Smooth muscle cell (in vitro differentiated cells): ENCODE measurements at regions not wholly inside any gene's neighbourhood (a gene's known extent, or its start where the extent isn't known, plus 50 kb on each side); places are given as distances from the start of the nearest gene placed in this dataset.

Experiments
- DNase-seq: peaks from one replicate; lab custom pipeline; 2025; ENCODE audit not compliant: unreplicated experiment; lab: John Stamatoyannopoulos, UW
- H2AFZ ChIP-seq: fragments of 200-600 bp; sonication (generic); 2 replicates; pipeline ENCODE4 v1.6.0; 2016; ENCODE audit warnings: antibody characterized with exemption, low read depth, mild to moderate bottlenecking
- H3F3A ChIP-seq: fragments of 200-600 bp; sonication (generic); 2 replicates; pipeline ENCODE4 v1.6.0; 2017; ENCODE audit warnings: antibody characterized with exemption, low read depth
- H3K27ac ChIP-seq: fragments of 200-600 bp; sonication (generic); 2 replicates; pipeline ENCODE4 v1.5.1; 2016; ENCODE audit warnings: low read depth, mild to moderate bottlenecking
- H3K27me3 ChIP-seq: fragments of 200-600 bp; sonication (generic); 2 replicates; pipeline ENCODE4 v1.6.1; 2016; ENCODE audit warnings: low read depth, mild to moderate bottlenecking
- H3K36me3 ChIP-seq: fragments of 200-600 bp; sonication (generic); 2 replicates; pipeline ENCODE4 v1.5.1; 2016; ENCODE audit warnings: low read depth
- H3K4me1 ChIP-seq: fragments of 200-600 bp; sonication (generic); 2 replicates; pipeline ENCODE4 v1.5.1; 2016; ENCODE audit warnings: low read depth
- H3K4me2 ChIP-seq: fragments of 200-600 bp; sonication (generic); 2 replicates; pipeline ENCODE4 v1.6.0; 2016; ENCODE audit warnings: mild to moderate bottlenecking
- H3K4me3 ChIP-seq: fragments of 200-600 bp; sonication (generic); 2 replicates; pipeline ENCODE4 v1.5.1; 2016; ENCODE audit warnings: mild to moderate bottlenecking
- H3K79me2 ChIP-seq: fragments of 200-600 bp; sonication (generic); 2 replicates; pipeline ENCODE4 v1.6.0; 2016; ENCODE audit warnings: low read depth, mild to moderate bottlenecking
- H3K9ac ChIP-seq: fragments of 200-600 bp; sonication (generic); 2 replicates; pipeline ENCODE4 v1.6.0; 2016; ENCODE audit warnings: low read depth
- H3K9me3 ChIP-seq: fragments of 200-600 bp; sonication (generic); replicated peaks from 2 replicates; pipeline ENCODE4 v1.5.1; 2016; ENCODE audit warnings: low read depth
- H4K20me1 ChIP-seq: fragments of 200-600 bp; sonication (generic); 2 replicates; pipeline ENCODE4 v1.6.0; 2016; ENCODE audit warnings: low read depth
- WGBS: methylation state at CpG from one replicate; pipeline ENCODE4 v1.1.7; 2016; ENCODE audit warnings: low lambda C conversion rate; 5-methylcytosine and 5-hydroxymethylcytosine counted together
- TF ChIP-seq, protein P1 (sequence below): fragments of 200-600 bp; sonication (generic); IDR thresholded peaks from 2 replicates; pipeline ENCODE4 v1.5.1; 2017; ENCODE audit warnings: borderline replicate concordance, mild to moderate bottlenecking, antibody characterized with exemption; ENCODE audit not compliant: insufficient read depth, poor library complexity, severe bottlenecking

DNA sequence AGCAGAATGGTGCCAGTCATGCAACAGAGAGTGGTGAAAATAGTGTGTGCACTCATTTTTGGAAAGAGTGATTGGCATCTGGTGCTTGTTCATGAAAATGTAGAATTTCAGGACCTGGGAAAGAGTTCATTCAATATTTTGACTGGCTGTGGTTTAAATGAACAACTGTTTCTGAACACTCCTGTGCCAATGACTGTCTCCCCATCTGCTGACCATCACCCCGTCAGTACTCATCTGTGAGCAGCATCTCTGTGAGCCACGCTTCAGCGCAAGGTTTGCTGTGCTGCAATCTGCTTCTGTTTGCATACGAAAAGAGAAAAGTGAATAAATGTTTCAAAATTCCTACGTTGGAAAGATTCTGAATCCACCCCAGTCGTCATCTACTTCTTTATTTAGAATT is 77.9 kb upstream of the RUNX1 start:
- no peak overlapping the region for H3K4me2 ChIP-seq
- no peaks in the 10 kb centered on the region for H3K27me3 ChIP-seq
- TF ChIP-seq, protein P1, sequence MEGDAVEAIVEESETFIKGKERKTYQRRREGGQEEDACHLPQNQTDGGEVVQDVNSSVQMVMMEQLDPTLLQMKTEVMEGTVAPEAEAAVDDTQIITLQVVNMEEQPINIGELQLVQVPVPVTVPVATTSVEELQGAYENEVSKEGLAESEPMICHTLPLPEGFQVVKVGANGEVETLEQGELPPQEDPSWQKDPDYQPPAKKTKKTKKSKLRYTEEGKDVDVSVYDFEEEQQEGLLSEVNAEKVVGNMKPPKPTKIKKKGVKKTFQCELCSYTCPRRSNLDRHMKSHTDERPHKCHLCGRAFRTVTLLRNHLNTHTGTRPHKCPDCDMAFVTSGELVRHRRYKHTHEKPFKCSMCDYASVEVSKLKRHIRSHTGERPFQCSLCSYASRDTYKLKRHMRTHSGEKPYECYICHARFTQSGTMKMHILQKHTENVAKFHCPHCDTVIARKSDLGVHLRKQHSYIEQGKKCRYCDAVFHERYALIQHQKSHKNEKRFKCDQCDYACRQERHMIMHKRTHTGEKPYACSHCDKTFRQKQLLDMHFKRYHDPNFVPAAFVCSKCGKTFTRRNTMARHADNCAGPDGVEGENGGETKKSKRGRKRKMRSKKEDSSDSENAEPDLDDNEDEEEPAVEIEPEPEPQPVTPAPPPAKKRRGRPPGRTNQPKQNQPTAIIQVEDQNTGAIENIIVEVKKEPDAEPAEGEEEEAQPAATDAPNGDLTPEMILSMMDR = no peak
- H4K20me1 ChIP-seq = no peaks in the 10 kb centered on the region
- H3K9ac ChIP-seq = no peak overlapping the region
- DNase-seq = no peak
- H3K9me3 ChIP-seq = peaks cover 7% of the 10 kb centered on the region
- no peak overlapping the region for H3K27ac ChIP-seq
- no peaks in the 10 kb centered on the region for H3K79me2 ChIP-seq
- no peaks in the 10 kb centered on the region for H3F3A ChIP-seq
- no peaks in the 10 kb centered on the region for H3K36me3 ChIP-seq
- WGBS = 72% methylated on average over 6 of the region's 6 CpGs
- H3K4me3 ChIP-seq = no peak overlapping the region
- no peak overlapping the region for H2AFZ ChIP-seq
- H3K4me1 ChIP-seq = no peaks in the 10 kb centered on the region

DNA sequence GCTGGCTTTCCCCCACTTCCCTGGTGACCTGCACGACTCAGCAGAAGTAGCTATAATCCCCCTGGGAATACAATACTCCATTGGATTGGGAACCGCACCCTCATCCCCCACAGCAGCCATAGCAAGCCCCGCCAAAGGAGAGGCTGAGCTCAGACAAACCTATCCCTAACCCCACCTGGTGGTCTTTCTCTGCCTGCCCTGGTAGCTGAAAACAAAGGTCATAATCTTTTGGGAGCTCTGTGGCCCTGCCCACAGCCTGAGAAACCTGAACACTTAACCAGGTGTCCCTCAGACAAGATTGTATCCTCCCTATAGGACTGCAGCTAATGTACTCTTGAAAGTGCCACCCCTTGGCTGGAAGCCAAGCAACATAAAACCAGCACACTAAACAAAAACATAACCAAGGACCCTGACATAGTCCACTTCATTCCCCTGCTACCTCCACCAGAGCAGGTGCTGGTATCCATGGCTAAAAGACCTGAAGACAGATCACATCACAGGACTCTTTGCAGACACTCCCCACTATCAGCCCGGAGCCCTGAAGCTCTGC is 71.6 kb upstream of the RUNX1 start:
- no peaks in the 10 kb centered on the region for H3K36me3 ChIP-seq
- TF ChIP-seq, protein P1 = no peak
- H3K79me2 ChIP-seq = no peaks in the 10 kb centered on the region
- no peaks in the 10 kb centered on the region for H3K4me1 ChIP-seq
- WGBS = 85% methylated on average over 4 of the region's 4 CpGs
- H3K27me3 ChIP-seq = no peaks in the 10 kb centered on the region
- H3K27ac ChIP-seq = no peak overlapping the region
- H3K9me3 ChIP-seq = peaks cover 7% of the 10 kb centered on the region
- H4K20me1 ChIP-seq = no peaks in the 10 kb centered on the region
- H3K9ac ChIP-seq = no peak overlapping the region
- no peaks in the 10 kb centered on the region for H3F3A ChIP-seq
- no peak overlapping the region for H3K4me2 ChIP-seq
- DNase-seq = no peak
- H2AFZ ChIP-seq = no peak overlapping the region
- H3K4me3 ChIP-seq = no peak overlapping the region

DNA sequence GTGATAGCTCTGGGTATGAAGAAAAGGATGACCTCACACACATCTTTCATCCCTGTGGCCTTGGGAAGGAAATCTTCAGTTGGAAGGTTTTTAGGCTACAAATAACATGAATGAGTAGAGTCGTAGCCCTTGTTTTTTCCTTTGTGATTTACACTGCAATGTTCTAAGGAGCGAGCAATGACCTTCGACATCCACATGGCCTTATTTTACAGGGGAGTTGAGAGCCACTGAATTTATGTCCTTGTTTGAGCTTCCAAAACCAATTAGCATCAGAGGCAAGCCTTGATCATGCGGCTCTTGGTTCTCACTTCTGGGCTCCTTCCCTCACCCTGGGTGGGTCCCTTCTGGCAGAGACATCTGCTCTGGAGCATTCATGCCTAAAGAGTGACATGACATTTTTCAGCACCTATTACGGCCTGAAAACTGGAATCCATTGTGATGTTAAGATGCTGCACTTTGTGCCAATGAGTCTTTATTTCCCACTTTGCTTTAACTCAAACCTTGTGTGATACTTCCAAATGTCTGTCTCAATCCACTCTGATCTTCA is 70.5 kb upstream of the RUNX1 start:
- no peak overlapping the region for H2AFZ ChIP-seq
- no peaks in the 10 kb centered on the region for H3K4me1 ChIP-seq
- no peaks in the 10 kb centered on the region for H3K36me3 ChIP-seq
- H3F3A ChIP-seq = no peaks in the 10 kb centered on the region
- no peaks in the 10 kb centered on the region for H3K79me2 ChIP-seq
- WGBS = 96% methylated on average over 5 of the region's 5 CpGs
- H3K9ac ChIP-seq = no peak overlapping the region
- no peaks in the 10 kb centered on the region for H3K27me3 ChIP-seq
- DNase-seq = no peak
- H3K27ac ChIP-seq = no peak overlapping the region
- TF ChIP-seq, protein P1 = no peak
- no peak overlapping the region for H3K4me2 ChIP-seq
- H3K9me3 ChIP-seq = no peaks in the 10 kb centered on the region
- H3K4me3 ChIP-seq = no peak overlapping the region
- no peaks in the 10 kb centered on the region for H4K20me1 ChIP-seq

DNA sequence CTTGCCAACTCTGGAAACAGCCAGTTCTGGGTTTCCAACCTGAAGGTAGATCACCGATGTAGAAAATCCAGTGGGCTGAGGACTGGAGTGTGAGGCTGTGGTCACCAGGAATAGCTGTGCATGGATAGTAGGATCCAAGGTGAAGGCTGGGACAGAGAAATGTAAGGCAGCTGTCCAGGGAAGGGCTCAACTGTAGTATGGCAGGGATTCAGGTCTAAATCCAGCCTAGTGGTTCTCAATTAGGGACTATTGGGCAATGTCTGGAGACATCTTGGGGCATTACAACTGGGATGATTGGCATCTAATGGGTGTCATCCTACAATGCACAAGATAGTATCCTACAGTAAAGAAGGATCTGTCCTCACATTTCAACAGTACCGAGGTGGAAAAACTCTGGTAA is 67.7 kb upstream of the RUNX1 start:
- Histone ChIP-seq H3K79me2 (no peaks in the 10 kb centered on the region), H3K27me3 (no peaks in the 10 kb centered on the region), H3K36me3 (no peaks in the 10 kb centered on the region), H3K9me3 (no peaks in the 10 kb centered on the region), H2AFZ (no peak overlapping the region), H3K4me1 (no peaks in the 10 kb centered on the region), H3K9ac (no peak overlapping the region), H3K4me3 (no peak overlapping the region), H4K20me1 (no peaks in the 10 kb centered on the region), H3K4me2 (no peak overlapping the region), H3F3A (no peaks in the 10 kb centered on the region), H3K27ac (no peak overlapping the region)
- WGBS = 96% methylated on average over 2 of the region's 2 CpGs
- no peak for DNase-seq
- TF ChIP-seq, protein P1 = no peak
